ENCODE measurements at regions not wholly inside any gene's neighbourhood (a gene's known extent, or its start where the extent isn't known, plus 50 kb on each side); places are given as distances from the start of the nearest gene placed in this dataset.

- TF ChIP-seq CTCF (conservative IDR thresholded peaks at IDR 0.05 in 1 of 2, IDR thresholded peaks at IDR 0.05 in 1 of 2; ENCODE audit: extremely low read depth in 1 of 2, insufficient read depth in 1 of 2, low read depth in 1 of 2, low read length in 2 of 2) = no peak
- TF ChIP-seq EZH2 (IDR thresholded peaks at IDR 0.05; ENCODE audit: borderline replicate concordance, low read length) = no peak
These were observed 86.6 kb upstream of the UNC5B start for GRCh38 chr10:71125749-71126107.
